Esophagus squamous epithelium (tissue), 5 donors: ENCODE measurements at regions not wholly inside any gene's neighbourhood (a gene's known extent, or its start where the extent isn't known, plus 50 kb on each side); places are given as distances from the start of the nearest gene placed in this dataset.

ENCODE experiments used
- DNase-seq: peaks from one replicate; lab custom pipeline; 2025; lab: John Stamatoyannopoulos, UW
- H3K27ac ChIP-seq, 4 donors: fragments of 200-600 bp; sonication (generic); one replicate each; pipeline ENCODE4 v1.5.1; 2016 to 2019; ENCODE audit warnings: mild to moderate bottlenecking in 1 of 4
- H3K27me3 ChIP-seq, 4 donors: fragments of 200-600 bp; sonication (generic); 1 replicate in 3 of 4; 2 replicates in 1 of 4; pipeline versions ENCODE4 v1.5.1 to v1.6.0; 2017 to 2021; ENCODE audit warnings: antibody characterized with exemption in 1 of 4
- H3K36me3 ChIP-seq, 3 donors: fragments of 200-600 bp; sonication (generic); one replicate each; pipeline ENCODE4 v1.5.1; 2016 to 2019
- H3K4me1 ChIP-seq, 3 donors: fragments of 200-600 bp; sonication (generic); one replicate each; pipeline ENCODE4 v1.5.1; 2017 to 2019
- H3K4me3 ChIP-seq, 4 donors: fragments of 200-600 bp; sonication (generic); 1 replicate in 3 of 4; 2 replicates in 1 of 4; pipeline ENCODE4 v1.5.1; 2016 to 2019; ENCODE audit warnings: mild to moderate bottlenecking in 2 of 4, moderate library complexity in 1 of 4
- H3K9me3 ChIP-seq, 3 donors: fragments of 200-600 bp; sonication (generic); one replicate each; pipeline ENCODE4 v1.5.1; 2016 to 2019
- POLR2A ChIP-seq, 4 donors: fragments of 450-650 bp; IDR thresholded peaks; one replicate each; pipeline ENCODE4 v1.6.1; 2017; ENCODE audit warnings: antibody characterized with exemption in 4 of 4, mild to moderate bottlenecking in 4 of 4, moderate library complexity in 3 of 4
- WGBS, 2 donors: methylation state at CpG; one replicate each; pipeline ENCODE4 v1.1.5; 2018; 5-methylcytosine and 5-hydroxymethylcytosine counted together
- intact Hi-C: fragments of 100-400 bp; cut with DNase I; formaldehyde crosslinking; loops from one replicate; pipeline ENCODE4 v1.15.0; 2022
- TF ChIP-seq, protein P1 (sequence below), 6 experiments: fragments of 450-650 bp in 4 of 6; fragments of 200-600 bp in 2 of 6; sonication (generic) in 2 of 6; IDR thresholded peaks; one replicate each; pipeline ENCODE4 v1.5.1; 2016 to 2019; ENCODE audit warnings: antibody characterized with exemption in 6 of 6, mild to moderate bottlenecking in 4 of 6, moderate library complexity in 4 of 6
- donor health status: DM: yes; HTN: yes; CAD: no.

GRCh38 chr6:169052462-169052861, 201.2 kb downstream of the THBS2 start:
- H3K36me3 ChIP-seq, result no peaks in the 10 kb centered on the region
- H3K9me3 ChIP-seq, result no peaks in the 10 kb centered on the region
- TF ChIP-seq POLR2A (IDR thresholded peaks at IDR 0.05), result no peak
- TF ChIP-seq, protein P1, sequence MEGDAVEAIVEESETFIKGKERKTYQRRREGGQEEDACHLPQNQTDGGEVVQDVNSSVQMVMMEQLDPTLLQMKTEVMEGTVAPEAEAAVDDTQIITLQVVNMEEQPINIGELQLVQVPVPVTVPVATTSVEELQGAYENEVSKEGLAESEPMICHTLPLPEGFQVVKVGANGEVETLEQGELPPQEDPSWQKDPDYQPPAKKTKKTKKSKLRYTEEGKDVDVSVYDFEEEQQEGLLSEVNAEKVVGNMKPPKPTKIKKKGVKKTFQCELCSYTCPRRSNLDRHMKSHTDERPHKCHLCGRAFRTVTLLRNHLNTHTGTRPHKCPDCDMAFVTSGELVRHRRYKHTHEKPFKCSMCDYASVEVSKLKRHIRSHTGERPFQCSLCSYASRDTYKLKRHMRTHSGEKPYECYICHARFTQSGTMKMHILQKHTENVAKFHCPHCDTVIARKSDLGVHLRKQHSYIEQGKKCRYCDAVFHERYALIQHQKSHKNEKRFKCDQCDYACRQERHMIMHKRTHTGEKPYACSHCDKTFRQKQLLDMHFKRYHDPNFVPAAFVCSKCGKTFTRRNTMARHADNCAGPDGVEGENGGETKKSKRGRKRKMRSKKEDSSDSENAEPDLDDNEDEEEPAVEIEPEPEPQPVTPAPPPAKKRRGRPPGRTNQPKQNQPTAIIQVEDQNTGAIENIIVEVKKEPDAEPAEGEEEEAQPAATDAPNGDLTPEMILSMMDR (IDR thresholded peaks at IDR 0.05), result no peak
- intact Hi-C loops, result no loop called here
- no peak for DNase-seq
- H3K27ac ChIP-seq, result no peak overlapping the region
- no peaks in the 10 kb centered on the region for H3K4me1 ChIP-seq
- H3K27me3 ChIP-seq, result no peaks in the 10 kb centered on the region
- H3K4me3 ChIP-seq, result no peak overlapping the region

- Histone ChIP-seq H3K27me3 (no peaks in the 10 kb centered on the region), H3K4me1 (no peaks in the 10 kb centered on the region), H3K27ac (no peak overlapping the region), H3K36me3 (no peaks in the 10 kb centered on the region), H3K4me3 (no peak overlapping the region), H3K9me3 (no peaks in the 10 kb centered on the region)
- 70 to 76% methylated on average over 1 of the region's 1 CpG for WGBS, 2 donors
- TF ChIP-seq, protein P1 (IDR thresholded peaks at IDR 0.05), result no peak
- intact Hi-C loops, result no loop called here
- no peak for DNase-seq
Measured at GRCh38 chr6:169051371-169051770, 202.3 kb downstream of the THBS2 start.

GRCh38 chr6:169048865-169049205, 204.8 kb downstream of the THBS2 start:
- Histone ChIP-seq H3K27ac (no peak overlapping the region), H3K4me1 (peaks cover 0 to 14% (median 0%) of the 10 kb centered on the region in 3 donors), H3K4me3 (no peak overlapping the region), H3K9me3 (no peaks in the 10 kb centered on the region), H3K27me3 (no peaks in the 10 kb centered on the region), H3K36me3 (no peaks in the 10 kb centered on the region)
- intact Hi-C loops, result no loop called here
- TF ChIP-seq, protein P1 (IDR thresholded peaks at IDR 0.05), result no peak
- no peak for TF ChIP-seq POLR2A (IDR thresholded peaks at IDR 0.05)
- no peak for DNase-seq
- WGBS, 2 donors, result 83 to 84% methylated on average over 11 of the region's 11 CpGs

DNA sequence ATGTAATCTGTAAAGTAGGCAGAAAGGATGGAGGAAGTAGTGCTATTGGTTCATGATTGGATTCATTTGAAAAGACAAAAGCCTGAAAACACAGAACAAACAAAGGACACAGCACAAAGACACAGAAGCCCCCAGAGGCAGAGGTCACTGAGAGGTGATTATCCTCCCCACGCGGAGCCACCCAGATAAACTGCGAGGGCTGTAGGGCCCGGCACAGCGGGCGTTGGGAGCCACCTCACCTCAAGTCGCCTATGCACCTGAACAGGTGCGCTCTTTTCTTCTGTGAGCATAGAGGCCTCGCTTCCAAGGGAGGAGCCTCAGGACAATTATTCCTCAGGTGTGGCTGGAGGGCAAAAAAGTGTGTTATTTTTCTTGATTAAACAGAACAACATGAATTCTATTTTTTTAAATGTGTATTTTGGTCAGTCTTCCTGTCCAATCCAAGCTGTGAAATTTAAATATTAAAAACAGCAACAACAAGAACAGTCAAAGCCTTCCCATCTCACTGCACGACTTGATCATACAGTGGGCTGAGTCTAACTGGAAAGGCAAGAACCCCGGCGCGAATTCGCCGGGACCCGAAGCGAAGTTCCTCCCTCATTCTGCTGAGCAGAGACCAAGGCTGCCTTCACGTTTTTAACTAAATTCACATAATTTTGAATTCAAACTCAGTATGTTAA, 205.3 kb downstream of the THBS2 start:
- no peaks in the 10 kb centered on the region for H3K27me3 ChIP-seq
- no peaks in the 10 kb centered on the region for H3K36me3 ChIP-seq
- WGBS, 2 donors, result 89 to 91% methylated on average over 16 to 18 of the region's 18 CpGs
- peaks cover 0 to 14% (median 0%) of the 10 kb centered on the region in 3 donors for H3K4me1 ChIP-seq
- intact Hi-C loops, result no loop called here
- TF ChIP-seq, protein P1 (IDR thresholded peaks at IDR 0.05), result no peak
- no peak for TF ChIP-seq POLR2A (IDR thresholded peaks at IDR 0.05)
- no peak overlapping the region for H3K4me3 ChIP-seq
- H3K9me3 ChIP-seq, result no peaks in the 10 kb centered on the region
- no peak for DNase-seq
- H3K27ac ChIP-seq, result no peak overlapping the region

- H3K4me3 ChIP-seq, result no peak overlapping the region
- H3K27ac ChIP-seq, result no peak overlapping the region
- no peaks in the 10 kb centered on the region for H3K36me3 ChIP-seq
- no peak for TF ChIP-seq POLR2A (IDR thresholded peaks at IDR 0.05)
- TF ChIP-seq, protein P1 (IDR thresholded peaks at IDR 0.05), result no peak
- H3K4me1 ChIP-seq, result peaks cover 0 to 14% (median 0%) of the 10 kb centered on the region in 3 donors
- intact Hi-C loops, result no loop called here
- H3K9me3 ChIP-seq, result no peaks in the 10 kb centered on the region
- no peaks in the 10 kb centered on the region for H3K27me3 ChIP-seq
- WGBS, 2 donors, result 68 to 91% methylated on average over 3 to 5 of the region's 6 CpGs
- no peak for DNase-seq
Measured at GRCh38 chr6:169047345-169047744, 206.3 kb downstream of the THBS2 start.
